ENCODE measurements at regions not wholly inside any gene's neighbourhood (a gene's known extent, or its start where the extent isn't known, plus 50 kb on each side); places are given as distances from the start of the nearest gene placed in this dataset.

- TF ChIP-seq, protein P1, sequence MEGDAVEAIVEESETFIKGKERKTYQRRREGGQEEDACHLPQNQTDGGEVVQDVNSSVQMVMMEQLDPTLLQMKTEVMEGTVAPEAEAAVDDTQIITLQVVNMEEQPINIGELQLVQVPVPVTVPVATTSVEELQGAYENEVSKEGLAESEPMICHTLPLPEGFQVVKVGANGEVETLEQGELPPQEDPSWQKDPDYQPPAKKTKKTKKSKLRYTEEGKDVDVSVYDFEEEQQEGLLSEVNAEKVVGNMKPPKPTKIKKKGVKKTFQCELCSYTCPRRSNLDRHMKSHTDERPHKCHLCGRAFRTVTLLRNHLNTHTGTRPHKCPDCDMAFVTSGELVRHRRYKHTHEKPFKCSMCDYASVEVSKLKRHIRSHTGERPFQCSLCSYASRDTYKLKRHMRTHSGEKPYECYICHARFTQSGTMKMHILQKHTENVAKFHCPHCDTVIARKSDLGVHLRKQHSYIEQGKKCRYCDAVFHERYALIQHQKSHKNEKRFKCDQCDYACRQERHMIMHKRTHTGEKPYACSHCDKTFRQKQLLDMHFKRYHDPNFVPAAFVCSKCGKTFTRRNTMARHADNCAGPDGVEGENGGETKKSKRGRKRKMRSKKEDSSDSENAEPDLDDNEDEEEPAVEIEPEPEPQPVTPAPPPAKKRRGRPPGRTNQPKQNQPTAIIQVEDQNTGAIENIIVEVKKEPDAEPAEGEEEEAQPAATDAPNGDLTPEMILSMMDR (IDR thresholded peaks at IDR 0.05; ENCODE audit: insufficient read depth, low read length, poor library complexity, severe bottlenecking): no peak
- no peak for TF ChIP-seq EZH2phosphoT487 (conservative IDR thresholded peaks at IDR 0.05; ENCODE audit: low read length)
These were observed 1253.4 kb downstream of the ROBO2 start for GRCh38 chr3:78293284-78293683.
